ENCODE measurements at regions not wholly inside any gene's neighbourhood (a gene's known extent, or its start where the extent isn't known, plus 50 kb on each side); places are given as distances from the start of the nearest gene placed in this dataset.

DNA sequence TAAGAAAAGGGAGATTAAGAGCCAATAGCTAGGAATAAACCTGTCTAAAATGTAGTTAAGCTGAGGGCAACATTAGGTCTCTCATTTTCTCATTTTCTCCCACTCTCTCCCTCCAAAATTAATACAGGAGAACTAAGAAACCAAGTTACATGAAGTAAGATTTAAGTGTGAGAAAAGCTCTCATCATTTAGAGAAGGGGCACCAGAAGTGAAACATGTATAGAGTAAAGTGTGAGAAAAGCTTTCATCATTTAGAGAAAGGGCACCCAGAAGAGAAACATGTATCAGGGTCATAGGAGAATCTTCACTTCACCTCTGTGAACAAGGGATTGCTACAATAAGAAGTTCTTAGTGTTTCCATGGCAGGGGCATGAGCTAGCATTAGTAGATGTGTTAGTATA, 132.4 kb upstream of the CNTN1 start:
- no peak for DNase-seq

- DNase-seq: no peak
Observed at GRCh38 chr12:40560848-40561247, 131.4 kb upstream of the CNTN1 start.

DNA sequence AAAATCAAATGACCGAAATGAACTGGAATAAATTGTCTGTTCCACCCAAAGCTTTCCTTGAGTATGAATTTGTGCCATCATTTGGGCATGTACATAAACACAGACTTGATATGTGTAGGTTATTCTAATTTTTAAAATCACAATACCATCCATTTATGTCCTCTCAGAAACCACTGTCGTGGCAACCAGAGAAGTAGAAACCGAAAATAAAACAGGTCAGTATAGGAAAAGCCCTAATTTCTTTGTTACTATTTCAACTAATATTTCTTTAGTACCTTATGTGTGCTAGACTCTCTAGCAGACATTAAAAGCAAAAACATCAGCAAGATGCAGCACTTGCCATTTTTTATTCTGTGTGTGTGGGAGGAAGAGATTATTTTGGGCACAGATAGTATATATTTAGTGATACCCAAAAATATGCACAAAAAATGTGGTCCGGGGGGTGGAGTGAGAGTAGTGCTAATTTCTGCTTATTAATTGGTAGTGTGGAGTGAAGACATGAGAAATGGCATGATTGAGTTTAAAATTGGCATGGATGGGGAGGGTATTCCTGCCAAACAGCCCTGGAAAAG, 130.8 kb upstream of the CNTN1 start:
- no peak for DNase-seq

DNA sequence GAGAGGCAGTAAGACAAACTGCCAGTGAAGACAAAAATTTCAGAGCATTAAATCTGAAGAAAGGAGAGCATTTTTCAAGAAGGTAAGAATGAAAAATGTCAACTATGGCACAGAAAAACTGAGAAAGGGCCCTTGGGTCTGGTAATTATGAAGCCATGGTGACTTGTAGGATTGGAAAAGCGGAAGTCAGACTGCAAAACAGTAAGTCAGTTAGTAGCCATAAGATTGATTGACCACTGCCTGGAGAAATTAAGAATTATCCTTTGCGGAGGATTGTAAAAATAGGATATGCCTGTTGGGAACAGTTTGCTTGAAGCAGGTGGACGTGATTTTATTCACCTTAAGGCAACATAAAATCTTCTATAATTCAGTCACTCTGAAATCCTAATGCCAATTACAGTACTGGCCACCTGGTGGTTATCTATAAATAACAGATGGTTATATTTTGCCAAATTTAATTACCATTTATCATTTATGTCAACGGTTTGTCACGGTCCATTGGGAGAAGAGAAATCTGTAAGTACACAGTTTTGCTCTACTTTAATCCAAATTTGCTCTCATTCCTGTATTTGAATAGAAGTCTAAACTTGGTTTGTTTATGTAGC, 127.1 kb upstream of the CNTN1 start:
- DNase-seq: no peak

DNA sequence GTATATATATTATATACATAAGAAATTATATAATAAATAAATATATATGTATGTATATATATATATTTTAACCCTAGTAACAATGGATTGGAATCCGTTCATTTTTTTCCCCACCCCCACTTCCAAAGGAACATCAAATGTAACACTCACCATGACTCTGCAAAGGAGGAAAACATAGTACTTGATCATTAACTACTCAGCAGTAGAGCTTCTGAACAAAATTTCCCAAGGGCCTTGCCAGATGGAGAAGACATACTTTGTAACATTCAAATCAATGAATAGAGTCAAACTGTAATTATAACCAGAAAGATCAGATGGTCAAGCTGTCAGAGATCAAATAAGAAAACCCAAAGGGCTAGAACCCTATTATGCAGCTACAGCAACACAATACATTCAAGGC, 126.0 kb upstream of the CNTN1 start:
- no peak for DNase-seq

DNA sequence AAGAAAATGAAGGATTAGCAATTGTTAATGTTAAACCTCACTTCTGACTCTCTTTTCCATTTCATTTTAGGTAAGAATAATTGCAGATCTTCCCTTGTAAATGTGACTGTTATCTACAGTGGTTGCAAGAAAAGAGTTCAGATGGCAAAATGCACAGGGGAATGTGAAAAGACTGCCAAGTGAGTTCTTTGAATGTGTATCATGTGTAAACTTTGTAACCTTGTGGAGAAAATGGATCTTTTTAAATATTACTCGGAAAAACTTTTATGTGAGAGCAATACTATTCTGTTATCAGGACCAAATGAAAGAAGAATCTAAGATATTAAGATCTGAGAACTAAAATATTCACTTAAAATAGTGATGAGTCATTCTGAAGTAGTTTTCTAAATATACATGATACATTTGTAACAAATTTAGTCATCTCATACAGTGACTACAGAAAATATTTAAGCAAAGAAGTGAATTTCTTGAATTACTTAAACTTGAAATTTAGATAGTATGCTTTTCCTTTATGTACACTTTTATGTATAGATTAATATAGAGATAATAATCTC, 122.5 kb upstream of the CNTN1 start:
- DNase-seq: peak; percentile 54

GRCh38 chr12:40573024-40573423, 119.2 kb upstream of the CNTN1 start:
- no peak for DNase-seq

GRCh38 chr12:40575987-40576386, 116.3 kb upstream of the CNTN1 start:
- no peak for DNase-seq

DNA sequence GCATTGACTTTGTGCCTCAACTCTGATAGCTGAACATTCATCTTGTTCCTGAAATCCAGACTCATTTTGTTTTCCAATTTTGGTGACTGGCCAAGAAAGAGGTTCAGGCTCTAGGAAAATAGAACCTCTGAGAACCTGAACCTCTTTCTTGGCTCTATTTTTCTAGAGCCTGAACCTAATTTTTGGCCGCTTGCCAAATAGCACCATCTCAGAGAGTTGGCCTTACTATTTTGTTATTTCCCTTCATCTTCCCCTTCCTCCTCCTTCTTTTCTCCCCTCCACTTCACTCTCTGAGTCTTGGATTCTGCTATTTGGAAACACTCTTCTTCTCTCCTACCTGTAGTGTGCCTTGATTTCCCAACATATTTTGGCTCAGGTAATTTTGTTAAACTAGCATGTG, 114.4 kb upstream of the CNTN1 start:
- DNase-seq: no peak

DNA sequence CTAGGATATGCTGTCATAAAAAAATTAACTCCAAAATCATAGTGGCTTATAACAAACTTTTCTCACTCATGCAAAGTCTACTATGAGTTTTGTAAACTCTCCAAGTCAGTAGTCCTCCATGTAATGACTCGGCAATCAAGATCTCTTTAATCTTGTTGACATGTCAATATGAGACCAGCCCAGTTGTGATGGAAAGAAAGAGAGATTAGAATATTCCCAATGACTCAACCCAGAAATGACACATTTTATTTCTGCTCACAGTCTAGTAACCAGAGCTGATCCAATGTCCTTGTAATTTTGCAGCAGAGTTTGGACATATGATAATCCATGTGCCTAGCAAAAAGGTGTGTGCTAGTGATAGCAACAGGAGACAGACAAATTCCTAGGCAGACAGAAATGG, 112.6 kb upstream of the CNTN1 start:
- DNase-seq: no peak

GRCh38 chr12:40580346-40580745, 111.9 kb upstream of the CNTN1 start:
- no peak for DNase-seq

- DNase-seq: no peak
Observed at GRCh38 chr12:40581889-40582288, 110.3 kb upstream of the CNTN1 start.

DNA sequence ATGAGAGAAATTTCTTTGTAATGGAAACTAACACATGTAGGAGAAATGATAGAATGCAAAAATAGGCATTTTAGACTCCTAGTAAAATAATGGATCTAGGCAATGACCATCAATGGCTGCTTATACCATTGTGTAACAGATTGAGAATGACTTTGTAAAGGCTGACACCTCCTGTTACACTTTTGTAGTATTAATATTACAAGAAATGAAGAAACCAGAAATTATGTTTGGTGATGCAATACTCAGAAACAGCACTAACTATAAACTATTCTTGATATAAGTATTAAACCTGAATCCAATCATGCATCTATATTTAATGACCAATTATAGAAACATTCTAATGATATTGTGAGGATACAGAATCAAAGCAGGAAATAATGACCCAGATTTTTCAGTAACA, 108.5 kb upstream of the CNTN1 start:
- no peak for DNase-seq

DNA sequence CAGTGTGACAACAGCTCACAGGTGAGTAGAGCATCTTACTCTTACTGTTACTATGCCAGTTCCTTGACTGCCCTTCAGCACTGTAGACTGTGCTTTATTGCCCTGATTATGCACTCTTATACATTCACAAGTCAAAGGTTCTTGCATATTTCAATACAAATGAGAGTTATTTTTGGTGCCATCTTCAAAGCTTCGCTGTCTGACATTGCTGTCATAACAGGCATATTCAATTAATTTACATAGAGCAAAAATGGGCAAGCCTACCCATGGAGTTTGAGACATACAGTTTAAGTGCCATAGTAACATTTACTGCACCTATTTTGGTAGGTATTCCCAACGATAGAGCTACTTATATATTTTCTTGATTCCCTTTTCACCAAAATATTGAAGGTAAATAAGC, 107.5 kb upstream of the CNTN1 start:
- no peak for DNase-seq

- no peak for DNase-seq
Observed at GRCh38 chr12:40586823-40587222, 105.4 kb upstream of the CNTN1 start.

- no peak for DNase-seq
Observed at GRCh38 chr12:40587421-40587820, 104.8 kb upstream of the CNTN1 start.

- DNase-seq: no peak
Observed at GRCh38 chr12:40587970-40588369, 104.3 kb upstream of the CNTN1 start.

GRCh38 chr12:40597133-40597532, 95.1 kb upstream of the CNTN1 start:
- no peak for DNase-seq

- DNase-seq: no peak
Observed at GRCh38 chr12:40598073-40598472, 94.2 kb upstream of the CNTN1 start.

GRCh38 chr12:40602562-40602961, 89.7 kb upstream of the CNTN1 start:
- no peak for DNase-seq

GRCh38 chr12:40614923-40615322, 77.3 kb upstream of the CNTN1 start:
- no peak for DNase-seq

- no peak for DNase-seq
Observed at GRCh38 chr12:40615590-40615989, 76.6 kb upstream of the CNTN1 start.

GRCh38 chr12:40616383-40616915, 75.8 kb upstream of the CNTN1 start:
- DNase-seq: no peak

DNA sequence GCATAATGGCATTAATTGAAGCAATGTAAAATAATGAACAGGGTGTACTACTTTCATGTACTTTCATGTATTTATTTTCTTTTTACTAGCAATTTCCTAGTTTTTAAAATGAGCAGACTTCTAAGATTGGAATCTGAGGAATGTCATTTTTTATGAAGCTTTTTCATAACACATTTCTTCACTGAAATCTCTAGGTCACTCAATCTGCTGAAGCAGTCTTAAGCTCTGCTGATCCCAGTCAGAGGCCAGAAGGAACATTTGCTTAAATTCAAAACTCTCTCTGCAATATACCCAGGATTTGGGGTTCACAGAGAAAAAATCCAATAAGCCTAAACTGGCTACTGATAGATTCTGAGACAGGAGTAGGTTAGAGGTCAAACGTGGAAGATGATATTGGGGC, 73.6 kb upstream of the CNTN1 start:
- DNase-seq: no peak

DNA sequence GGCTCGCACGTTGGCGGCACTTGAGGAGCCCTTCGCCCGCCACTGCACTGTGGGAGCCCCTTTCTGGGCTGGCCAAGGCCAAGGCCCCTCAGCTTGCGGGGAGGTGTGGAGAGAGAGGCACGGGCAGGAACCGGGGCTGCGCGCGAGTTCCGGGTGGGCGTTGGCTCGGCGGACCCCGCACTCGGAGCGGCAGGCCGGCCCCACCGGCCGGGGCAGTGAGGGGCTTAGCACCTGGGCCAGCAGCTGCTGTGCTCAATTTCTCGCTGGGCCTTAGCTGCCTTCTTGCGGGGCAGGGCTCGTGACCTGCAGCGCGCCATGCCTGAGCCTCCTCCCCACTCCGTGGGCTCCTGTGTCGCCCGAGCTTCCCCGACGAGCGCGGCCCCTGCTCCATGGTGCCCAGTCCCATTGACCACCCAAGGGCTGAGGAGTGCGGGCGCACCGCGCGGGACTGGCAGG, 71.6 kb upstream of the CNTN1 start:
- DNase-seq: no peak

Data from NCI-H226 (cell line).